Endothelial cell of umbilical vein (primary cell): ENCODE measurements at regions not wholly inside any gene's neighbourhood (a gene's known extent, or its start where the extent isn't known, plus 50 kb on each side); places are given as distances from the start of the nearest gene placed in this dataset.

Source experiments
- BruUV-seq: library from RNA; stranded (reverse); fragments of 400-500 nt; replicated peaks from 2 replicates; lab custom pipeline; 2021; lab: Mats Ljungman, UMichigan
- CTCF ChIA-PET: fragments of 300-600, 350-600 bp; sonication (Branson Sonifier 250); formaldehyde crosslinking; loops from one replicate; lab custom pipeline; 2021; ENCODE audit warnings: antibody characterized with exemption, inconsistent platforms; lab: Charles Lee
- POLR2A ChIA-PET: fragments of 300-600, 350-600 bp; sonication (Branson Sonifier 250); formaldehyde crosslinking; loops from one replicate; lab custom pipeline; 2021; ENCODE audit warnings: antibody characterized with exemption, inconsistent platforms; lab: Charles Lee
- DNase-seq: peaks from one replicate; pipeline ENCODE4 v3.0.0-alpha.2; 2011; ENCODE audit warnings: low read depth, low spot score
- FAIRE-seq: peaks from 2 replicates; lab custom pipeline; 2011; peaks lifted over from hg19 to GRCh38; lab: Jason Lieb, UNC
- H2AFZ ChIP-seq: 2 replicates; pipeline ENCODE4 v1.6.0; 2012; ENCODE audit warnings: low read depth, low read length, control low read depth, inconsistent platforms
- H3K27ac ChIP-seq: 2 replicates; pipeline ENCODE4 v1.5.1; 2011; ENCODE audit warnings: low read depth, mild to moderate bottlenecking, control low read depth, low read length, moderate library complexity; ENCODE audit not compliant: insufficient read depth
- H3K27me3 ChIP-seq, 2 experiments: 2 replicates each; pipeline versions ENCODE4 v1.6.0 to v1.6.1; 2011; ENCODE audit warnings: low read length in 2 of 2, mixed read lengths in 1 of 2; ENCODE audit not compliant: control insufficient read depth in 2 of 2, insufficient read depth in 2 of 2
- H3K36me3 ChIP-seq, 2 experiments: 2 replicates in 1 of 2; 3 replicates in 1 of 2; pipeline ENCODE4 v1.5.1; 2011; ENCODE audit warnings: low read length in 2 of 2, mild to moderate bottlenecking in 1 of 2, moderate library complexity in 1 of 2; ENCODE audit not compliant: control insufficient read depth in 2 of 2, insufficient read depth in 2 of 2; ENCODE audit errors: extremely low read depth in 1 of 2
- H3K4me1 ChIP-seq: 3 replicates; pipeline ENCODE4 v1.5.1; 2011; ENCODE audit warnings: mild to moderate bottlenecking, low read length; ENCODE audit not compliant: control insufficient read depth, insufficient read depth; ENCODE audit errors: extremely low read depth
- H3K4me2 ChIP-seq: 2 replicates; pipeline ENCODE4 v1.6.1; 2011; ENCODE audit warnings: low read length, control low read depth, mixed read lengths; ENCODE audit not compliant: insufficient read depth
- H3K4me3 ChIP-seq, 3 experiments: fragments of 200-600 bp in 1 of 3; sonication (generic), shearing (Covaris generic) in 1 of 3; replicated peaks in 1 of 3; 2 replicates each; pipeline ENCODE4 v1.5.1; 2011 to 2016; ENCODE audit warnings: control low read depth in 3 of 3, low read length in 3 of 3, mild to moderate bottlenecking in 2 of 3, inconsistent platforms in 1 of 3, low read depth in 1 of 3, moderate library complexity in 1 of 3; ENCODE audit not compliant: insufficient read depth in 1 of 3
- H3K79me2 ChIP-seq: 2 replicates; pipeline ENCODE4 v1.6.0; 2012; ENCODE audit warnings: low read length, inconsistent platforms; ENCODE audit not compliant: control insufficient read depth, insufficient read depth
- H3K9ac ChIP-seq: replicated peaks from 2 replicates; pipeline ENCODE3; 2011; ENCODE audit warnings: low read length, control low read depth; ENCODE audit not compliant: insufficient read depth; ENCODE audit errors: extremely low read depth
- H3K9me1 ChIP-seq: replicated peaks from 3 replicates; pipeline ENCODE4 v1.6.0; 2011; ENCODE audit warnings: mild to moderate bottlenecking, low read length; ENCODE audit not compliant: control insufficient read depth, insufficient read depth; ENCODE audit errors: extremely low read depth
- H3K9me3 ChIP-seq: replicated peaks from 2 replicates; pipeline ENCODE4 v1.5.1; 2012; ENCODE audit warnings: low read length, inconsistent platforms; ENCODE audit not compliant: control insufficient read depth, insufficient read depth
- H4K20me1 ChIP-seq: replicated peaks from 2 replicates; pipeline ENCODE3; 2011; ENCODE audit warnings: mild to moderate bottlenecking, low read length; ENCODE audit not compliant: control insufficient read depth, insufficient read depth; ENCODE audit errors: extremely low read depth
- EZH2 ChIP-seq: IDR thresholded peaks from 2 replicates; pipeline ENCODE4 v1.6.1; 2012; ENCODE audit warnings: borderline replicate concordance, low read depth, mild to moderate bottlenecking, moderate library complexity, low read length, inconsistent platforms; ENCODE audit not compliant: severe bottlenecking
- FOS ChIP-seq: IDR thresholded peaks from 2 replicates; pipeline ENCODE4 v1.6.1; 2011; ENCODE audit warnings: mild to moderate bottlenecking, low read length, moderate library complexity, borderline replicate concordance; ENCODE audit not compliant: insufficient read depth
- GATA2 ChIP-seq: IDR thresholded peaks from 2 replicates; pipeline ENCODE4 v1.7.0; 2011; ENCODE audit warnings: low read depth, mild to moderate bottlenecking, moderate library complexity, mixed read lengths, low read length; ENCODE audit not compliant: insufficient read length, insufficient read depth
- JUN ChIP-seq: IDR thresholded peaks from 2 replicates; pipeline ENCODE4 v1.6.1; 2011; ENCODE audit warnings: borderline replicate concordance, low read depth; ENCODE audit not compliant: insufficient read length, insufficient read depth
- MYC ChIP-seq: IDR thresholded peaks from one replicate; pipeline ENCODE4 v1.6.1; 2011; ENCODE audit warnings: mild to moderate bottlenecking, low read depth, low read length
- POLR2A ChIP-seq: IDR thresholded peaks from 2 replicates; pipeline ENCODE4 v1.6.1; 2012; ENCODE audit warnings: low read depth, mild to moderate bottlenecking, control low read depth, low read length
- POLR2AphosphoS5 ChIP-seq: IDR thresholded peaks from 2 replicates; pipeline ENCODE4 v1.6.1; 2012; ENCODE audit warnings: low read depth, mild to moderate bottlenecking, control low read depth, low read length, moderate library complexity; ENCODE audit not compliant: insufficient read depth
- dilution Hi-C: fragments of 300-500 bp; cut with MboI; formaldehyde crosslinking; loops from one replicate; pipeline ENCODE4 v1.15.0; 2019; ENCODE audit warnings: low sequenced_read_pairs; ENCODE audit not compliant: extremely low pct_ligation_motif_present
- intact Hi-C: fragments of 100-400 bp; cut with micrococcal nuclease; formaldehyde crosslinking; loops from one replicate; pipeline ENCODE4 v1.10.0; 2022
- TF ChIP-seq, protein P1 (sequence below), 2 donors: IDR thresholded peaks; 1 replicate in 1 of 2; 2 replicates in 1 of 2; pipeline ENCODE4 v1.5.1; 2011; ENCODE audit warnings: low read length in 2 of 2, mild to moderate bottlenecking in 2 of 2, moderate library complexity in 2 of 2, control low read depth in 1 of 2, inconsistent platforms in 1 of 2, low read depth in 1 of 2; ENCODE audit not compliant: insufficient read depth in 1 of 2; ENCODE audit errors: extremely low read depth in 1 of 2
- TF ChIP-seq, protein P2 (sequence below): IDR thresholded peaks from 2 replicates; pipeline ENCODE4 v1.6.1; 2011; ENCODE audit not compliant: insufficient read depth, insufficient read length

- no peak overlapping the region for H3K27ac ChIP-seq
- H2AFZ ChIP-seq, result no peak overlapping the region
- no peaks in the 10 kb centered on the region for H3K4me1 ChIP-seq
- no peaks in the 10 kb centered on the region for H4K20me1 ChIP-seq
- ChIA-PET POLR2A (no interaction called here), CTCF (no interaction called here)
- BruUV-seq, result no TSS peak
- H3K9me1 ChIP-seq, result no peaks in the 10 kb centered on the region
- no peak for DNase-seq
- no peaks in the 10 kb centered on the region for H3K27me3 ChIP-seq
- TF ChIP-seq, protein P1, sequence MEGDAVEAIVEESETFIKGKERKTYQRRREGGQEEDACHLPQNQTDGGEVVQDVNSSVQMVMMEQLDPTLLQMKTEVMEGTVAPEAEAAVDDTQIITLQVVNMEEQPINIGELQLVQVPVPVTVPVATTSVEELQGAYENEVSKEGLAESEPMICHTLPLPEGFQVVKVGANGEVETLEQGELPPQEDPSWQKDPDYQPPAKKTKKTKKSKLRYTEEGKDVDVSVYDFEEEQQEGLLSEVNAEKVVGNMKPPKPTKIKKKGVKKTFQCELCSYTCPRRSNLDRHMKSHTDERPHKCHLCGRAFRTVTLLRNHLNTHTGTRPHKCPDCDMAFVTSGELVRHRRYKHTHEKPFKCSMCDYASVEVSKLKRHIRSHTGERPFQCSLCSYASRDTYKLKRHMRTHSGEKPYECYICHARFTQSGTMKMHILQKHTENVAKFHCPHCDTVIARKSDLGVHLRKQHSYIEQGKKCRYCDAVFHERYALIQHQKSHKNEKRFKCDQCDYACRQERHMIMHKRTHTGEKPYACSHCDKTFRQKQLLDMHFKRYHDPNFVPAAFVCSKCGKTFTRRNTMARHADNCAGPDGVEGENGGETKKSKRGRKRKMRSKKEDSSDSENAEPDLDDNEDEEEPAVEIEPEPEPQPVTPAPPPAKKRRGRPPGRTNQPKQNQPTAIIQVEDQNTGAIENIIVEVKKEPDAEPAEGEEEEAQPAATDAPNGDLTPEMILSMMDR (IDR thresholded peaks at IDR 0.05; ENCODE audit: extremely low read depth in 1 of 2, insufficient read depth in 1 of 2, low read depth in 1 of 2, low read length in 2 of 2), result no peak
- no peaks in the 10 kb centered on the region for H3K9me3 ChIP-seq
- H3K4me2 ChIP-seq, result no peak overlapping the region
- intact Hi-C loops (no loop called here), dilution Hi-C loops (no loop called here)
- FAIRE-seq, result no peak
- H3K36me3 ChIP-seq, result no peaks in the 10 kb centered on the region
- no peak overlapping the region for H3K9ac ChIP-seq
- H3K79me2 ChIP-seq, result no peaks in the 10 kb centered on the region
- no peak overlapping the region for H3K4me3 ChIP-seq
Measured at GRCh38 chr1:229768232-229768631, 142.2 kb downstream of the URB2 start.

DNA sequence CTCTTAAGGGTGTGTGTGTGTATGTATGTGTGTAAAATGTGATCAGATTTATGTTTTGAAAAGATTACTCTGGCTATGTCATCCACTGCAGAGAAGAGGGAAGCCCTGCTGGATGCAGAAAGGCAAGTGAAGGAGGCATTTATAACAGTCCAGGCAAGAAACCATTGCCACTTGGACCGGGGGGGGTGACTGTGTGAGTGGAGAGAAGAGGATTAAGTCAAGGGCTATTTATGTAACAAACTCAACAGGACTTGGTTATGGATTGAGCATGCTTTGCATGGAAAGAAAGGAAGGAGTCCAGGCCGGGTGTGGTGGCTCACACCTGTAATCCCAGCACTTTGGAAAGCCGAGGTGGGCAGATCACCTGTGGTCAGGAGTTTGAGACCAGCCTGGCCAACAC lies 143.0 kb downstream of the URB2 start:
- no peak for TF ChIP-seq POLR2A
- no peak for TF ChIP-seq MYC
- no peak for TF ChIP-seq POLR2AphosphoS5
- TF ChIP-seq, protein P2, sequence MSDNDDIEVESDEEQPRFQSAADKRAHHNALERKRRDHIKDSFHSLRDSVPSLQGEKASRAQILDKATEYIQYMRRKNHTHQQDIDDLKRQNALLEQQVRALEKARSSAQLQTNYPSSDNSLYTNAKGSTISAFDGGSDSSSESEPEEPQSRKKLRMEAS, result no peak
- no peak for TF ChIP-seq FOS
- no peak for TF ChIP-seq GATA2
- TF ChIP-seq EZH2, result no peak
- TF ChIP-seq JUN, result no peak
- TF ChIP-seq, protein P1 (IDR thresholded peaks at IDR 0.05; ENCODE audit: extremely low read depth in 1 of 2, insufficient read depth in 1 of 2, low read depth in 1 of 2, low read length in 2 of 2), result no peak

More for the DNA sequence above, 143.0 kb downstream of the URB2 start:
- POLR2A ChIA-PET, result no interaction called here
- no peaks in the 10 kb centered on the region for H3K9me1 ChIP-seq
- intact Hi-C loops (no loop called here), dilution Hi-C loops (no loop called here)
- no peak for DNase-seq
- H3K9me3 ChIP-seq, result no peaks in the 10 kb centered on the region
- no peaks in the 10 kb centered on the region for H3K4me1 ChIP-seq
- FAIRE-seq, result no peak
- no peaks in the 10 kb centered on the region for H4K20me1 ChIP-seq
- H3K4me2 ChIP-seq, result no peak overlapping the region
- H3K9ac ChIP-seq, result no peak overlapping the region
- BruUV-seq, result no TSS peak
- CTCF ChIA-PET, result no interaction called here
- H3K4me3 ChIP-seq, result no peak overlapping the region
- no peak overlapping the region for H3K27ac ChIP-seq
- H3K27me3 ChIP-seq, result no peaks in the 10 kb centered on the region
- H2AFZ ChIP-seq, result no peak overlapping the region
- H3K79me2 ChIP-seq, result no peaks in the 10 kb centered on the region
- no peaks in the 10 kb centered on the region for H3K36me3 ChIP-seq
